ENCODE measurements at regions not wholly inside any gene's neighbourhood (a gene's known extent, or its start where the extent isn't known, plus 50 kb on each side); places are given as distances from the start of the nearest gene placed in this dataset.

GRCh38 chr10:88038268-88038667 lies 174.8 kb downstream of the PTEN start:
- TF ChIP-seq POLR2AphosphoS5 (IDR thresholded peaks at IDR 0.05; ENCODE audit: low read depth, low read length) (no peak), SIN3A (IDR thresholded peaks at IDR 0.05; ENCODE audit: borderline replicate concordance, insufficient read depth, low read length) (no peak), TAF1 (IDR thresholded peaks at IDR 0.05; ENCODE audit: borderline replicate concordance, insufficient read depth, low read length) (no peak), FOXP2 (optimal IDR thresholded peaks at IDR 0.05; ENCODE audit: borderline replicate concordance, extremely low read depth, extremely low read length, insufficient read depth) (no peak)
- TF ChIP-seq, protein P1, sequence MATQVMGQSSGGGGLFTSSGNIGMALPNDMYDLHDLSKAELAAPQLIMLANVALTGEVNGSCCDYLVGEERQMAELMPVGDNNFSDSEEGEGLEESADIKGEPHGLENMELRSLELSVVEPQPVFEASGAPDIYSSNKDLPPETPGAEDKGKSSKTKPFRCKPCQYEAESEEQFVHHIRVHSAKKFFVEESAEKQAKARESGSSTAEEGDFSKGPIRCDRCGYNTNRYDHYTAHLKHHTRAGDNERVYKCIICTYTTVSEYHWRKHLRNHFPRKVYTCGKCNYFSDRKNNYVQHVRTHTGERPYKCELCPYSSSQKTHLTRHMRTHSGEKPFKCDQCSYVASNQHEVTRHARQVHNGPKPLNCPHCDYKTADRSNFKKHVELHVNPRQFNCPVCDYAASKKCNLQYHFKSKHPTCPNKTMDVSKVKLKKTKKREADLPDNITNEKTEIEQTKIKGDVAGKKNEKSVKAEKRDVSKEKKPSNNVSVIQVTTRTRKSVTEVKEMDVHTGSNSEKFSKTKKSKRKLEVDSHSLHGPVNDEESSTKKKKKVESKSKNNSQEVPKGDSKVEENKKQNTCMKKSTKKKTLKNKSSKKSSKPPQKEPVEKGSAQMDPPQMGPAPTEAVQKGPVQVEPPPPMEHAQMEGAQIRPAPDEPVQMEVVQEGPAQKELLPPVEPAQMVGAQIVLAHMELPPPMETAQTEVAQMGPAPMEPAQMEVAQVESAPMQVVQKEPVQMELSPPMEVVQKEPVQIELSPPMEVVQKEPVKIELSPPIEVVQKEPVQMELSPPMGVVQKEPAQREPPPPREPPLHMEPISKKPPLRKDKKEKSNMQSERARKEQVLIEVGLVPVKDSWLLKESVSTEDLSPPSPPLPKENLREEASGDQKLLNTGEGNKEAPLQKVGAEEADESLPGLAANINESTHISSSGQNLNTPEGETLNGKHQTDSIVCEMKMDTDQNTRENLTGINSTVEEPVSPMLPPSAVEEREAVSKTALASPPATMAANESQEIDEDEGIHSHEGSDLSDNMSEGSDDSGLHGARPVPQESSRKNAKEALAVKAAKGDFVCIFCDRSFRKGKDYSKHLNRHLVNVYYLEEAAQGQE (IDR thresholded peaks at IDR 0.05; ENCODE audit: insufficient read depth in 1 of 2, low read depth in 2 of 2, low read length in 2 of 2), result no peak

GRCh38 chr10:88039496-88040200 lies 176.2 kb downstream of the PTEN start:
- TF ChIP-seq, protein P1 (IDR thresholded peaks at IDR 0.05; ENCODE audit: insufficient read depth in 1 of 2, low read depth in 2 of 2, low read length in 2 of 2), result no peak
- TF ChIP-seq SIN3A (IDR thresholded peaks at IDR 0.05; ENCODE audit: borderline replicate concordance, insufficient read depth, low read length), result no peak
- TF ChIP-seq FOXP2 (optimal IDR thresholded peaks at IDR 0.05; ENCODE audit: borderline replicate concordance, extremely low read depth, extremely low read length, insufficient read depth), result no peak
- no peak for TF ChIP-seq POLR2AphosphoS5 (IDR thresholded peaks at IDR 0.05; ENCODE audit: low read depth, low read length)
- TF ChIP-seq TAF1 (IDR thresholded peaks at IDR 0.05; ENCODE audit: borderline replicate concordance, insufficient read depth, low read length), result no peak

DNA sequence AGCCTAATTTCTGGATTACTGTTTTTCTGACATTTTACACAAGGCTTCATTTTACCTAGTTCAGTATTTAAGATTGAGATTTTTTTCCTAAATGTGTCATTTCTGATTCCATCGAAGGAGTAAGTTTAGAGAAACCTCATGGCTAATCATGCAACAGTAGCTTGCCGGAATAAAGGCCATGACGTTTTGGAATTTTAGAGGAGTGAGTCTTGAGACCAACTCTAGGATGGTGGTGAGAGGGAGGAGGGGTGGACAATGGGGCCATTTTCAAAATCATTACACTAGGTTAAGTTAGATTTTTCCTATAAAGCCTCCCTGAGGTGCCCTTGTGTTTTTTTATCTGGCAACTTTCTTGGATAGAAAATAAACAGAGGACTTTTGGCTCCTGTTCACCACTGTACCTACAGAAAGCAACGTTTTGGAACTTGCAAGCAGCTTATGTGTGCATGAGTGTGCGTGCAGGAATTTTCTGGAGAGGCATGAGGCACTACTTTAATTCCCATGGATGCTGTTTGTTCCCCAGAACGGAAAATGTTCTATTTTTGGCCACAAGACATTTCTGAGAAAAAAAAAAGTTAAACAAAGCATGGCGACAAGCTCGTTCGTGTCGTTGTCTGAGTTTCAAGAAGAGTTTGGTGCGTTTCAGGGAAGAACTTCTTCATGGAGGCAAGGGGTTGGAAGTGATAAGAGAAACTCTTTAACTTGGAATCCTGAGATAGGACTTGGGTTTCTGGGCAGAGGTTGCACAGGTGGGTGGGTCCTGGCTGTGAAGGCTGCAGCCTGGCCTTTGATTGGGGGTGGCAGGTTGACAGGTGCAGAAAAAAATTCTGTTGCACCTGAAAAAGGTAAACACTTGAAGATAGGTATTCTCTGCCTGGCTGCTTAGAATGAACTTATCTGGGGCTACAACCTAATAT lies 178.1 kb downstream of the PTEN start:
- TF ChIP-seq POLR2AphosphoS5 (IDR thresholded peaks at IDR 0.05; ENCODE audit: low read depth, low read length) (no peak), FOXP2 (optimal IDR thresholded peaks at IDR 0.05; ENCODE audit: borderline replicate concordance, extremely low read depth, extremely low read length, insufficient read depth) (no peak), TAF1 (IDR thresholded peaks at IDR 0.05; ENCODE audit: borderline replicate concordance, insufficient read depth, low read length) (no peak), SIN3A (IDR thresholded peaks at IDR 0.05; ENCODE audit: borderline replicate concordance, insufficient read depth, low read length) (no peak)
- TF ChIP-seq, protein P1 (IDR thresholded peaks at IDR 0.05; ENCODE audit: insufficient read depth in 1 of 2, low read depth in 2 of 2, low read length in 2 of 2), result no peak

GRCh38 chr10:88042160-88043100 lies 179.0 kb downstream of the PTEN start:
- TF ChIP-seq TAF1 (IDR thresholded peaks at IDR 0.05; ENCODE audit: borderline replicate concordance, insufficient read depth, low read length) (no peak), FOXP2 (optimal IDR thresholded peaks at IDR 0.05; ENCODE audit: borderline replicate concordance, extremely low read depth, extremely low read length, insufficient read depth) (no peak)
- TF ChIP-seq, protein P1 (IDR thresholded peaks at IDR 0.05; ENCODE audit: insufficient read depth in 1 of 2, low read depth in 2 of 2, low read length in 2 of 2), result no peak

Data from PFSK-1 (cell line).